Endothelial cell of umbilical vein (primary cell): ENCODE measurements at regions not wholly inside any gene's neighbourhood (a gene's known extent, or its start where the extent isn't known, plus 50 kb on each side); places are given as distances from the start of the nearest gene placed in this dataset.

Source experiments
- BruUV-seq: library from RNA; stranded (reverse); fragments of 400-500 nt; replicated peaks from 2 replicates; lab custom pipeline; 2021; lab: Mats Ljungman, UMichigan
- CTCF ChIA-PET: fragments of 300-600, 350-600 bp; sonication (Branson Sonifier 250); formaldehyde crosslinking; loops from one replicate; lab custom pipeline; 2021; ENCODE audit warnings: antibody characterized with exemption, inconsistent platforms; lab: Charles Lee
- POLR2A ChIA-PET: fragments of 300-600, 350-600 bp; sonication (Branson Sonifier 250); formaldehyde crosslinking; loops from one replicate; lab custom pipeline; 2021; ENCODE audit warnings: antibody characterized with exemption, inconsistent platforms; lab: Charles Lee
- DNase-seq: peaks from one replicate; pipeline ENCODE4 v3.0.0-alpha.2; 2011; ENCODE audit warnings: low read depth, low spot score
- FAIRE-seq: peaks from 2 replicates; lab custom pipeline; 2011; peaks lifted over from hg19 to GRCh38; lab: Jason Lieb, UNC
- H2AFZ ChIP-seq: 2 replicates; pipeline ENCODE4 v1.6.0; 2012; ENCODE audit warnings: low read depth, low read length, control low read depth, inconsistent platforms
- H3K27ac ChIP-seq: 2 replicates; pipeline ENCODE4 v1.5.1; 2011; ENCODE audit warnings: low read depth, mild to moderate bottlenecking, control low read depth, low read length, moderate library complexity; ENCODE audit not compliant: insufficient read depth
- H3K27me3 ChIP-seq, 2 experiments: 2 replicates each; pipeline versions ENCODE4 v1.6.0 to v1.6.1; 2011; ENCODE audit warnings: low read length in 2 of 2, mixed read lengths in 1 of 2; ENCODE audit not compliant: control insufficient read depth in 2 of 2, insufficient read depth in 2 of 2
- H3K36me3 ChIP-seq, 2 experiments: 2 replicates in 1 of 2; 3 replicates in 1 of 2; pipeline ENCODE4 v1.5.1; 2011; ENCODE audit warnings: low read length in 2 of 2, mild to moderate bottlenecking in 1 of 2, moderate library complexity in 1 of 2; ENCODE audit not compliant: control insufficient read depth in 2 of 2, insufficient read depth in 2 of 2; ENCODE audit errors: extremely low read depth in 1 of 2
- H3K4me1 ChIP-seq: 3 replicates; pipeline ENCODE4 v1.5.1; 2011; ENCODE audit warnings: mild to moderate bottlenecking, low read length; ENCODE audit not compliant: control insufficient read depth, insufficient read depth; ENCODE audit errors: extremely low read depth
- H3K4me2 ChIP-seq: 2 replicates; pipeline ENCODE4 v1.6.1; 2011; ENCODE audit warnings: low read length, control low read depth, mixed read lengths; ENCODE audit not compliant: insufficient read depth
- H3K4me3 ChIP-seq, 3 experiments: fragments of 200-600 bp in 1 of 3; sonication (generic), shearing (Covaris generic) in 1 of 3; replicated peaks in 1 of 3; 2 replicates each; pipeline ENCODE4 v1.5.1; 2011 to 2016; ENCODE audit warnings: control low read depth in 3 of 3, low read length in 3 of 3, mild to moderate bottlenecking in 2 of 3, inconsistent platforms in 1 of 3, low read depth in 1 of 3, moderate library complexity in 1 of 3; ENCODE audit not compliant: insufficient read depth in 1 of 3
- H3K79me2 ChIP-seq: 2 replicates; pipeline ENCODE4 v1.6.0; 2012; ENCODE audit warnings: low read length, inconsistent platforms; ENCODE audit not compliant: control insufficient read depth, insufficient read depth
- H3K9ac ChIP-seq: replicated peaks from 2 replicates; pipeline ENCODE3; 2011; ENCODE audit warnings: low read length, control low read depth; ENCODE audit not compliant: insufficient read depth; ENCODE audit errors: extremely low read depth
- H3K9me1 ChIP-seq: replicated peaks from 3 replicates; pipeline ENCODE4 v1.6.0; 2011; ENCODE audit warnings: mild to moderate bottlenecking, low read length; ENCODE audit not compliant: control insufficient read depth, insufficient read depth; ENCODE audit errors: extremely low read depth
- H3K9me3 ChIP-seq: replicated peaks from 2 replicates; pipeline ENCODE4 v1.5.1; 2012; ENCODE audit warnings: low read length, inconsistent platforms; ENCODE audit not compliant: control insufficient read depth, insufficient read depth
- H4K20me1 ChIP-seq: replicated peaks from 2 replicates; pipeline ENCODE3; 2011; ENCODE audit warnings: mild to moderate bottlenecking, low read length; ENCODE audit not compliant: control insufficient read depth, insufficient read depth; ENCODE audit errors: extremely low read depth
- EZH2 ChIP-seq: IDR thresholded peaks from 2 replicates; pipeline ENCODE4 v1.6.1; 2012; ENCODE audit warnings: borderline replicate concordance, low read depth, mild to moderate bottlenecking, moderate library complexity, low read length, inconsistent platforms; ENCODE audit not compliant: severe bottlenecking
- FOS ChIP-seq: IDR thresholded peaks from 2 replicates; pipeline ENCODE4 v1.6.1; 2011; ENCODE audit warnings: mild to moderate bottlenecking, low read length, moderate library complexity, borderline replicate concordance; ENCODE audit not compliant: insufficient read depth
- GATA2 ChIP-seq: IDR thresholded peaks from 2 replicates; pipeline ENCODE4 v1.7.0; 2011; ENCODE audit warnings: low read depth, mild to moderate bottlenecking, moderate library complexity, mixed read lengths, low read length; ENCODE audit not compliant: insufficient read length, insufficient read depth
- JUN ChIP-seq: IDR thresholded peaks from 2 replicates; pipeline ENCODE4 v1.6.1; 2011; ENCODE audit warnings: borderline replicate concordance, low read depth; ENCODE audit not compliant: insufficient read length, insufficient read depth
- MYC ChIP-seq: IDR thresholded peaks from one replicate; pipeline ENCODE4 v1.6.1; 2011; ENCODE audit warnings: mild to moderate bottlenecking, low read depth, low read length
- POLR2A ChIP-seq: IDR thresholded peaks from 2 replicates; pipeline ENCODE4 v1.6.1; 2012; ENCODE audit warnings: low read depth, mild to moderate bottlenecking, control low read depth, low read length
- POLR2AphosphoS5 ChIP-seq: IDR thresholded peaks from 2 replicates; pipeline ENCODE4 v1.6.1; 2012; ENCODE audit warnings: low read depth, mild to moderate bottlenecking, control low read depth, low read length, moderate library complexity; ENCODE audit not compliant: insufficient read depth
- dilution Hi-C: fragments of 300-500 bp; cut with MboI; formaldehyde crosslinking; loops from one replicate; pipeline ENCODE4 v1.15.0; 2019; ENCODE audit warnings: low sequenced_read_pairs; ENCODE audit not compliant: extremely low pct_ligation_motif_present
- intact Hi-C: fragments of 100-400 bp; cut with micrococcal nuclease; formaldehyde crosslinking; loops from one replicate; pipeline ENCODE4 v1.10.0; 2022
- TF ChIP-seq, protein P1 (sequence below): IDR thresholded peaks from 2 replicates; pipeline ENCODE4 v1.6.1; 2011; ENCODE audit not compliant: insufficient read depth, insufficient read length
- TF ChIP-seq, protein P2 (sequence below), 2 donors: IDR thresholded peaks; 1 replicate in 1 of 2; 2 replicates in 1 of 2; pipeline ENCODE4 v1.5.1; 2011; ENCODE audit warnings: low read length in 2 of 2, mild to moderate bottlenecking in 2 of 2, moderate library complexity in 2 of 2, control low read depth in 1 of 2, inconsistent platforms in 1 of 2, low read depth in 1 of 2; ENCODE audit not compliant: insufficient read depth in 1 of 2; ENCODE audit errors: extremely low read depth in 1 of 2

DNA sequence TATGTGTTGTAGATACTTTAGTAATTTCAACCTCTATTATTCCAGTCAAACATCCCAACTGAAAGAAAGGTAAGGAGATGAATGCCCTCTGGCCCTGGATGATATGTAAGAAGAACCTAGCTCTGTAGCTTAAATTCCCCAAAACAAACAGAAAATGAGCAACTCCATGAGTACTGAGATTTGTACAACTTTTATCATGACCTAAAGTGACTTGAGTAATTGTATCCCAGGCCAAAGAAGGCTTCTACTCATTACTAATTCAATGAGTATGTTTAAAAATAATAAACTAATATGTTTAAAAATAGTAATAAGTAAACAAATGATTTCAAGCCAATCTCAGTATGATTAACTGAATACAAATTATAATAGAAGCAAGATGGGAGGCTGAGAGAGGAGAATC, 414.0 kb upstream of the ACTBL2 start:
- no peak overlapping the region for H3K27ac ChIP-seq
- no TSS peak for BruUV-seq
- POLR2A ChIA-PET, result no interaction called here
- no peak overlapping the region for H2AFZ ChIP-seq
- no peaks in the 10 kb centered on the region for H3K36me3 ChIP-seq
- H3K9me3 ChIP-seq, result no peaks in the 10 kb centered on the region
- no peaks in the 10 kb centered on the region for H3K9me1 ChIP-seq
- FAIRE-seq, result no peak
- H3K79me2 ChIP-seq, result no peaks in the 10 kb centered on the region
- intact Hi-C loops, result no loop called here
- no peak for DNase-seq
- no peaks in the 10 kb centered on the region for H3K4me1 ChIP-seq
- no peaks in the 10 kb centered on the region for H4K20me1 ChIP-seq
- TF ChIP-seq MYC (no peak), POLR2AphosphoS5 (no peak)
- no peak overlapping the region for H3K9ac ChIP-seq
- H3K4me3 ChIP-seq, result no peak overlapping the region
- no peaks in the 10 kb centered on the region for H3K27me3 ChIP-seq
- dilution Hi-C loops, result no loop called here
- CTCF ChIA-PET, result interaction anchor here (0.8 to 2.0 kb wide), 5 partner anchors 9 to 564 kb away, joined by 3 to 5 read pairs (median 4); partner anchors contain the start of gene PLK2
- no peak overlapping the region for H3K4me2 ChIP-seq

DNA sequence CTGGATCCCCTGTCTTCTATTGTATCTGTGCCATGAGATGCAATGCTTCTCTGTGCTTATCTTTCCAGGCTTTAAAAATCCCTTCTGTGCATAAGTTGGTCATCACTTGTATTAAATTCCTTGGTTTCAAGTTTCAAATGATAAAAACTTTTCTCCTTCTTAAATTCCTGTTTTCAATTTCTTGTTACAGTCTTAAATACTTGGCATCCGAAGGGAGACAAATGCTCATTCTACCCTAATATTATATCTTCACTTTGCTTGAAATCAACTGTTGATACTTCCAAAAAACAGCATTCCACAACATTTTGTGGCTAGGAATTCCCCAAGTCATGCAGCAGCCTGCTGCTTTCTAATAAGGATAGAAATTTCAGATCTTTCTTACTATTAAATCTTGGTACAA, 413.2 kb upstream of the ACTBL2 start:
- no peaks in the 10 kb centered on the region for H3K79me2 ChIP-seq
- FAIRE-seq (no peak), DNase-seq (no peak)
- no peaks in the 10 kb centered on the region for H3K27me3 ChIP-seq
- H3K9me1 ChIP-seq, result no peaks in the 10 kb centered on the region
- CTCF ChIA-PET, result no interaction called here
- H3K4me3 ChIP-seq, result no peak overlapping the region
- no TSS peak for BruUV-seq
- intact Hi-C loops (no loop called here), dilution Hi-C loops (no loop called here)
- H3K9ac ChIP-seq, result no peak overlapping the region
- H3K27ac ChIP-seq, result no peak overlapping the region
- no peaks in the 10 kb centered on the region for H4K20me1 ChIP-seq
- H2AFZ ChIP-seq, result no peak overlapping the region
- POLR2A ChIA-PET, result no interaction called here
- no peaks in the 10 kb centered on the region for H3K9me3 ChIP-seq
- no peak for TF ChIP-seq FOS
- TF ChIP-seq GATA2, result no peak
- TF ChIP-seq, protein P1, sequence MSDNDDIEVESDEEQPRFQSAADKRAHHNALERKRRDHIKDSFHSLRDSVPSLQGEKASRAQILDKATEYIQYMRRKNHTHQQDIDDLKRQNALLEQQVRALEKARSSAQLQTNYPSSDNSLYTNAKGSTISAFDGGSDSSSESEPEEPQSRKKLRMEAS, result no peak
- no peak for TF ChIP-seq EZH2
- no peak for TF ChIP-seq POLR2A
- TF ChIP-seq MYC, result no peak
- TF ChIP-seq, protein P2, sequence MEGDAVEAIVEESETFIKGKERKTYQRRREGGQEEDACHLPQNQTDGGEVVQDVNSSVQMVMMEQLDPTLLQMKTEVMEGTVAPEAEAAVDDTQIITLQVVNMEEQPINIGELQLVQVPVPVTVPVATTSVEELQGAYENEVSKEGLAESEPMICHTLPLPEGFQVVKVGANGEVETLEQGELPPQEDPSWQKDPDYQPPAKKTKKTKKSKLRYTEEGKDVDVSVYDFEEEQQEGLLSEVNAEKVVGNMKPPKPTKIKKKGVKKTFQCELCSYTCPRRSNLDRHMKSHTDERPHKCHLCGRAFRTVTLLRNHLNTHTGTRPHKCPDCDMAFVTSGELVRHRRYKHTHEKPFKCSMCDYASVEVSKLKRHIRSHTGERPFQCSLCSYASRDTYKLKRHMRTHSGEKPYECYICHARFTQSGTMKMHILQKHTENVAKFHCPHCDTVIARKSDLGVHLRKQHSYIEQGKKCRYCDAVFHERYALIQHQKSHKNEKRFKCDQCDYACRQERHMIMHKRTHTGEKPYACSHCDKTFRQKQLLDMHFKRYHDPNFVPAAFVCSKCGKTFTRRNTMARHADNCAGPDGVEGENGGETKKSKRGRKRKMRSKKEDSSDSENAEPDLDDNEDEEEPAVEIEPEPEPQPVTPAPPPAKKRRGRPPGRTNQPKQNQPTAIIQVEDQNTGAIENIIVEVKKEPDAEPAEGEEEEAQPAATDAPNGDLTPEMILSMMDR (IDR thresholded peaks at IDR 0.05; ENCODE audit: extremely low read depth in 1 of 2, insufficient read depth in 1 of 2, low read depth in 1 of 2, low read length in 2 of 2), result no peak
- no peak for TF ChIP-seq POLR2AphosphoS5
- no peak for TF ChIP-seq JUN
- no peaks in the 10 kb centered on the region for H3K4me1 ChIP-seq
- H3K36me3 ChIP-seq, result no peaks in the 10 kb centered on the region
- no peak overlapping the region for H3K4me2 ChIP-seq
